Lower lobe of right lung (tissue), 2 donors: ENCODE measurements at regions not wholly inside any gene's neighbourhood (a gene's known extent, or its start where the extent isn't known, plus 50 kb on each side); places are given as distances from the start of the nearest gene placed in this dataset.

Experiments used
- ATAC-seq, 2 donors: fragments of 200-7000 bp; cut with Tn5 transposase; one replicate each; pipeline ENCODE4 v1.9.1; 2020 to 2022; ENCODE audit warnings: mild to moderate bottlenecking in 2 of 2, moderate library complexity in 2 of 2
- DNase-seq: peaks from one replicate; pipeline ENCODE4 v3.0.0-alpha.2; 2020
- H3K27ac ChIP-seq: fragments of 200-600 bp; one replicate; pipeline ENCODE4 v1.8.0; 2022
- H3K27me3 ChIP-seq: fragments of 200-600 bp; one replicate; pipeline ENCODE4 v1.8.0; 2022; ENCODE audit warnings: low read depth
- H3K36me3 ChIP-seq: fragments of 200-600 bp; one replicate; pipeline ENCODE4 v1.8.0; 2022; ENCODE audit warnings: mild to moderate bottlenecking
- H3K4me1 ChIP-seq: fragments of 200-600 bp; one replicate; pipeline ENCODE4 v1.8.0; 2022
- H3K4me3 ChIP-seq: fragments of 200-600 bp; one replicate; pipeline ENCODE4 v1.8.0; 2022; ENCODE audit warnings: mild to moderate bottlenecking
- H3K9me3 ChIP-seq: fragments of 200-600 bp; one replicate; pipeline ENCODE4 v1.8.0; 2022
- intact Hi-C: fragments of 100-400 bp; cut with DNase I; formaldehyde crosslinking; loops from one replicate; pipeline ENCODE4 v1.11.0; 2022
- TF ChIP-seq, protein P1 (sequence below): fragments of 200-600 bp; IDR thresholded peaks from one replicate; pipeline ENCODE4 v1.8.0; 2022; ENCODE audit warnings: antibody characterized with exemption, mild to moderate bottlenecking
- donor health status: DM: no; HTN: yes; CAD: no; lungs with severe emphysema.

DNA sequence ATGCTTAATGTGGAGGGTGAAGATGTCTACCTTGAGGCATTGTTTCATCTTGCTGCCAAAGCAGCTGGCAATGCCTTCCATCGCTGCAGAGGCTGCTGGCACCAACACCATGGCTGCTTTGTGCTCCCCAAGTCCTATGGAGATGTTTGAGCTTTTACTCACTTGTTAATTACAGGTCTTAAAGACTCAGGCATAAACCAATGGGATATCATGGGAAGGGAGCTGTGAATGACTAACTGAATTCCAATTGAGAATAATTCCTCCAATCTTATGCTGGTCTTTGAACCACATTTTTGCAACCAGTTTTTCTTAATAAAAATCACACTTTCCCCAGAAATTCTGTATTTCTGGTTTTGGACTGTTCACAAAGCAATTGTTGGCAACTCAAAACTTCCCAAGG, 762.0 kb downstream of the GBE1 start:
- H3K27me3 ChIP-seq = no peaks in the 10 kb centered on the region
- no peak overlapping the region for H3K4me3 ChIP-seq
- no peaks in the 10 kb centered on the region for H3K36me3 ChIP-seq
- DNase-seq (no peak), ATAC-seq (no peak)
- intact Hi-C loops = no loop called here
- H3K4me1 ChIP-seq = no peaks in the 10 kb centered on the region
- no peak overlapping the region for H3K27ac ChIP-seq
- TF ChIP-seq, protein P1, sequence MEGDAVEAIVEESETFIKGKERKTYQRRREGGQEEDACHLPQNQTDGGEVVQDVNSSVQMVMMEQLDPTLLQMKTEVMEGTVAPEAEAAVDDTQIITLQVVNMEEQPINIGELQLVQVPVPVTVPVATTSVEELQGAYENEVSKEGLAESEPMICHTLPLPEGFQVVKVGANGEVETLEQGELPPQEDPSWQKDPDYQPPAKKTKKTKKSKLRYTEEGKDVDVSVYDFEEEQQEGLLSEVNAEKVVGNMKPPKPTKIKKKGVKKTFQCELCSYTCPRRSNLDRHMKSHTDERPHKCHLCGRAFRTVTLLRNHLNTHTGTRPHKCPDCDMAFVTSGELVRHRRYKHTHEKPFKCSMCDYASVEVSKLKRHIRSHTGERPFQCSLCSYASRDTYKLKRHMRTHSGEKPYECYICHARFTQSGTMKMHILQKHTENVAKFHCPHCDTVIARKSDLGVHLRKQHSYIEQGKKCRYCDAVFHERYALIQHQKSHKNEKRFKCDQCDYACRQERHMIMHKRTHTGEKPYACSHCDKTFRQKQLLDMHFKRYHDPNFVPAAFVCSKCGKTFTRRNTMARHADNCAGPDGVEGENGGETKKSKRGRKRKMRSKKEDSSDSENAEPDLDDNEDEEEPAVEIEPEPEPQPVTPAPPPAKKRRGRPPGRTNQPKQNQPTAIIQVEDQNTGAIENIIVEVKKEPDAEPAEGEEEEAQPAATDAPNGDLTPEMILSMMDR = no peak
- H3K9me3 ChIP-seq = no peaks in the 10 kb centered on the region

DNA sequence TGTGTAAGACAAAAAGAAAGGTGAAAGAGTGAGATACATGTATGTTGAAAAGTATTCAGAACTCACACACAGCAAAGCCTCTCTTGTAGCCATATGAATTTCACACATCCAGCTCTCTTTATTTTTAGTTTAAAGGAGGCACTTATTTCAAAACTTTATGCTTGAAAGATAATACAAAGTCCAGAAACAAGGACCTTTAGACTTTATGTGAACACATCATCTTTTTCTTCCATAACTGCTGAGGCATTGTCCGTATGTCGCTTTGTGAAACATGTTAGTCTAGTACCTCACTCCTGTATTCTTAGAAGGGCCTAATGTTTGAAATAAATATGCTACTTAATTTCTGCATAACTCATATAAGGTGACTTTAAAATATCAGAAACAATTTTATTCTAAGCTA, 763.4 kb downstream of the GBE1 start:
- no peak for ATAC-seq
- Histone ChIP-seq H3K36me3 (no peaks in the 10 kb centered on the region), H3K27ac (no peak overlapping the region), H3K9me3 (no peaks in the 10 kb centered on the region), H3K4me3 (no peak overlapping the region), H3K27me3 (no peaks in the 10 kb centered on the region), H3K4me1 (no peaks in the 10 kb centered on the region)
- TF ChIP-seq, protein P1 = no peak
- intact Hi-C loops = no loop called here
- DNase-seq = no peak

DNA sequence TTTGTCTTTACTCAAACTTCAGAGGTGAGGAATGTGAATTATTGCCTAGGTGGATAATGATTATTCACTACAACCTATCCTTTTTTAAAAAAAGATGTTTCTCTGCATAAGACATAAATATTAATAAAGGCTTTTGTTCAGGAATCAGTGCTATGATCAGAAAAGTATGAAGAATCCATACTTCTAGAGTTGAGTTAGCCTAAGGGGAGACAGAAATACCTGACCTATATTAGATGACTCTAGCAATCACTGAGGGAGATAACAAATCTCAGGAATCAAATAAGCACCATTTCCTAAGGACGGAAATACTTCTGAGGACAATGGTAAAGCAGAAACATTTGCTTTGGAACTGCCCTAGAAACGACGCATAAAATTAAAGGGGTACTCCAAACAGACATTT, 763.8 kb downstream of the GBE1 start:
- Histone ChIP-seq H3K27me3 (no peaks in the 10 kb centered on the region), H3K4me1 (no peaks in the 10 kb centered on the region), H3K4me3 (no peak overlapping the region), H3K27ac (no peak overlapping the region), H3K9me3 (no peaks in the 10 kb centered on the region), H3K36me3 (no peaks in the 10 kb centered on the region)
- TF ChIP-seq, protein P1 = no peak
- ATAC-seq (no peak), DNase-seq (no peak)
- intact Hi-C loops = no loop called here

DNA sequence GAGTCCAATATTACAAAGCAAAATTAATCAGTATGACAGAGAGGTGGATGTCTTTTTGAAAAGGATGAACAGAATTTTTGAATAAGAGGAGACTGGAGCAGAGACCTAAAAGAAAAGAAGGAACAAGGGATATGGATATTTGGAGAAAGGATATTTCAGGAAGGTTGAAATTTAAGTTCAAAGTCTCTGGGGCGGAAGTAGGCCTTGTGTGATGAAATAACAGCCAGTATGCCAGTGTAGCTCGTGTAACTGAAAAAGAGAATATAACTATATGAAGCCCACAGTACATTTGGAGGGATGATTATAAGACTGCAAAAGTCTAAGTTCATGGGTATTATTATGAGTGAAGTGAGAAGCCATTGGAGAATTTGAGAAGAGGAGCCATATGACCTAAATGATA, 766.7 kb downstream of the GBE1 start:
- Histone ChIP-seq H3K9me3 (no peaks in the 10 kb centered on the region), H3K27ac (no peak overlapping the region), H3K4me3 (no peak overlapping the region), H3K27me3 (no peaks in the 10 kb centered on the region), H3K4me1 (no peaks in the 10 kb centered on the region), H3K36me3 (no peaks in the 10 kb centered on the region)
- TF ChIP-seq, protein P1 = no peak
- no peak for ATAC-seq
- intact Hi-C loops = no loop called here
- DNase-seq = no peak

DNA sequence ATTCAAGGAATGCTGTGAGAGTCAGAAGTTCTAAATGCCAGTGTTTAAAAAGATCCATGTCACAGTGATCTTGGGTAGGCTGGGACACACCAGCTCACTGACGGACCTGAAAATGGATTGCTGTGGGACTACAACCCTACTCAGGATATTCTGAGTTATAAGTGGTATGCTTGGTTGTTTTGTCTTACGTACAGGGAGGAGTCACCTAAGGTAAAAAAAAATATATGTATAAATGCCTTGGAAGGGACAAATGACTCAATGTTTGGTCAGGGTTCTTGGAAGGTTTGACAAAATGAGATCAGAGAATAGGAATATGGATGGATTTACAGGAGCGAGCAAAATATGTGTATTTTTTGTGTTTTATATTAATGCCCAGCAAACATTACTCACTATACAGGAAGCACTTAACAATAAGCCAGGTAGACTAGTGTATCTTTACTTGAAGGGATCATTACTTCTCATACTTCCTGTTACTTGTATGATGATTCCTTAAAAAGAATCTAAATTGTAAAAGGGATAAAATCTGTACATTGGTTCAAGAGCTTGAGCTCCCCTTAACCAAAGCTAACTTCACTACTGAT, 767.3 kb downstream of the GBE1 start:
- TF ChIP-seq, protein P1 = no peak
- Histone ChIP-seq H3K4me1 (no peaks in the 10 kb centered on the region), H3K36me3 (no peaks in the 10 kb centered on the region), H3K9me3 (no peaks in the 10 kb centered on the region), H3K4me3 (no peak overlapping the region), H3K27me3 (no peaks in the 10 kb centered on the region), H3K27ac (no peak overlapping the region)
- no peak for ATAC-seq
- intact Hi-C loops = no loop called here
- DNase-seq = no peak
